ENCODE measurements at regions not wholly inside any gene's neighbourhood (a gene's known extent, or its start where the extent isn't known, plus 50 kb on each side); places are given as distances from the start of the nearest gene placed in this dataset.
A peak's percentile ranks its signal among the peaks of the same experiment; 100 is the strongest.

DNA sequence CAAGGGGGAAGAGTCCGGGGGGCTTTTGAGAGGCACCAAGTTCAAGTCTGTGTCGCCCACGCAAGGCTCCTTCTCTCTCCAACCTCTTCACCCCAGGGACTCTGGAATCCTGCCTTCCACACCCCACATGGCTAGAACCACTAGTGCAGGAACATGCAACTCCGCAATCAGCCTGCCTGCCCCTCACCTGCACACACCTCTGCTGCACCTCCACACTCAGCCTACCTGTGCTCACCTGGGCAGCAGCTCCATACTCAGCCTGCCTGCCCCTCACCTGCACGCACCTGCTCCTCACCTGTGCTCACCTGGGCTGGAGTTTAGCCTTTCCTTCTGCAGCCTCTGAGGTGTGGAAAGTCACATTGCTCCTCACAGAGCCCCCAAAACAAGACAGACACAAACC is 277.4 kb downstream of the NDUFA10 start:
- intact Hi-C loops (cut with DNase I) = no loop called here
- DNase-seq = no peak

DNA sequence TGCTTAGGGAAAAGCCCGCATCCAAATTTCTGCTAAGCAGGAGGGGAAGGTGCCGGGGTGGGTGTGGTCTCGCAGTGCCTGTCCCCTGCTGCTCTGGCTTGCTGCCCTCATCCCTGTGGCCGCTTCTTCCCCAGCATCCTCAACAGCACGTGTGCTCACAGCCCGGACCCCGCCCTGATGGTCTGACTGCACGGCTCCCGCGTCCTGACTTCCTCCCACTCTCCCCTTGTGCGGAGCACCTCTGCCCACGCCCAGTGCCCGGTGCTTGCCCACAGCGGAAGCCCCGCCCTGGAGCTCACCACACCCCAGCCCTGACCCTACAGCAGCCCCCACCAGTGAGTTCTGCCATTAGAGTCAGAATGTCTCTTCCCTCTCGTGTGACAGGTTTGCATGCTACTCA is 277.9 kb downstream of the NDUFA10 start:
- intact Hi-C loops (cut with DNase I) = no loop called here
- no peak for DNase-seq

DNA sequence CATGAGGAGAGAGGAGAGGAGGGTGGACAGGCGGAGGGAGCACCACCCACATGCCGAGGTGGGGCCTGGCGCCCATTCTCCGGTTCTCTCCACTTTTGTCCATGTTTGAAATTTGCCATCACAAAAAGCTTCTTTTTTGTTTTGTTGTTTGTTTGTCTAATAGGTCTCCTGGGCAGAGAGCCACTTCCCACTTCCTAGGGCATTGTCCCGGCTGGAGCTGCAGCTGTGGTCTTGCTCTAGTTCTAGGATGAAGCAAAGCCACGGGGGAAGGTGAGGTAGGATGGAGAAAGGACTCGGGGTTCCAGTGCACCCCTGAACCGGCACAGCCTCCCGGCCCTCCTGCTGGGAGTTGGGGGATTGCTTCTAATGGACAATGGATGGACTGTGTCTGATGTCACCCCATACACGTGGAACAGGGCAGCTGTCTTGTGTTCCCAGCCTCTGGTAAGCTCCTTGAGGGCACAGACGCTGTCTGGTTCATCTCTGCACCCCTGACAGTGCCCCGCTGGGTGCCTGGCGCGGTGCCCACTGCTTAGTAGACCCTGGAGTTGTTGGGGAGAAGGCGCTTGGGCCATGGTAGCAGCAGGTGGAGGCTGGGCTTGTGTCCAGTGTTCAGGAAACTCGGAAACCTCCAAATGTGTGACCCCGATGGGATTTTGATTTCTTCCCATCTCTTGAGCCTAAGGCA is 278.4 kb downstream of the NDUFA10 start:
- intact Hi-C loops (cut with DNase I) = no loop called here
- DNase-seq = peak in 2 of 42 donors; percentile 14 to 34

DNA sequence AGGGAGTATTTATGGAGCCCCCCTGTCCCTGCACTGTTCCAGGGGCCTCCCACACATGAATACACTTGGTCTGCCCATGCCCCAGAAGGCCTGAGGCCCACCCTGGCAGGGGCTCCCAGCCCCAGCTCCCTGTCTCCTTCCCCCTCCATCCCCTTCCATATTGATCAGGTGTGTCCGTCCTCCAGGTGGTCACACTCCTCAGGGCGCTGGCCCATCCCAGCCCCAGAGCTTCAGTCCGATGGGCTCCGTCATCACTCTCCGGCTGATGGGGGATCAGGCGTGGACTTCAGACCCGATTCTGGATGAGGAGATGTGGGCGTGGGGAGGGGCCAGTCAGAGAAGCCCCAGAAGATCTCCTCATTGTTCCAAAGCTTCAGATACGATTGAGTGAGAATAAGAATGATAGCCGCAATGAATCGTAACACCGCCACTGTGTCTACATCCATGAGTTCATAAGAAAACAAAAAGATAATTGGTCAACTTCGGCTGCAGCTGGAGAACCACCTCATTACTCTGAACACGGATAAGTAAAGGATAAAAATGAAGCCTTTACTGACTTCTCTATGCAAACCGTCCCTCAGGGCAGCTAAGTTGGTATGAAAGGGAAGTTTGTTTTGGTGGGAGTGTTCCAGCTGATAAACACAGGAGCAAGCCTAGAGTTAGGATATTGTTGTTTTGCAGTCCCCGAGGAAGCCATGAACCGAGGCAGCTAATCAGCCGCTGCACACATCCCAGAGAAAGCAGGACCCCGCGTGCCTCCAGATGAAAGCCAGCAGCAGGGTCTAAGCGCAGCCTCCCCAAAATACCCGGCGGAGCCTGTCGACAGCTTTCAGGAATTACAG is 279.5 kb downstream of the NDUFA10 start:
- DNase-seq = no peak
- intact Hi-C loops (cut with DNase I) = no loop called here

DNA sequence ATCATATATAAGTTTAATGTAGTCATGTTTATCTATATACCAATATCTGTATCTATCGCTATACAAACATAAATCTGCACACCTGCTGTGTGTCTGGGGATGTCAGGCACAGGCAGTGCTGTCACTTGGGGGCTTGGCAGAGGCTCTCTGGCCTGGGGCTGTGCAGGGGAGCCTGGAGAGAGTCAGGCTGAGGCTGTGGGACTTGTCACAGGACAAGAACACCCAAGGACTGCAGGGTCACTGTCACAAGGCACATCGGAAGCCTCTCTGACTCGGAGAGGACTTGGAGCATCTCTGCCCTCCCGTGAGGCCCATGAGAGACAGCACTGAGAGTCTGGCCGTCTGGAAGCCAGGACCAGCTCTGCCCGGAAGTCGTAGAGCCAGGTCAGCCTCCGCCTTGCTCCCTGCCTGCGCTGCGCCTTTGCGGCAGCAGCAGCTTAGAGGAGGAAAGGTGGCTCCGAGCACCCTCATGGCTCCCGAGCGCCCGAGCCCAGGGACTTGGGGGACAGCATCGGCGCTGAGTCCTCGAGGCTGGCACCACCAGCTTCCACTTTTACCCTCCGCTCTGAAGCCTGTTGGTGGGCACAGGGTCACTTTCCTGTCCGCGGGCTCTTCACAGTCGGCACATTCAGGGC is 280.3 kb downstream of the NDUFA10 start:
- intact Hi-C loops (cut with DNase I) = no loop called here

DNA sequence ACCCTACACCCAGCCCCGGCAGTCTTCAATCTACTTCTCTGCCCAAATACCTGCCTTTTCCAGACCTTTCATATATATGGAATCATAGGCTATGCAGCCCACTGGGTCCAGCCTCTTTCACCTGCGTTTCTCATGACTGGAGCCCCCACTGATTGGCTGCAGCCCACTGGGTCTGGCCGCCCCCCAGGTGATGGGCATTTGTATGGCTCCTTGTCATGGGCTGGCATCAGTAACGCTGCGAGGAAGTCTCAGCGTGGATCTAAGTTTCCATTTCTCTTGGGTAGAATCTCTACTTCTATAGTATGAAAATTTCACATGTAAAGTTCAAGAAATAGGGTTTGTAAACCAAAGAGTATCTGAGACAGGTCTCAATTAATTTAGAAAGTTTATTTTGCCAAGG is 281.9 kb downstream of the NDUFA10 start:
- DNase-seq = no peak
- intact Hi-C loops (cut with DNase I) = no loop called here

More for the DNA sequence above, 280.3 kb downstream of the NDUFA10 start:
- no peak for DNase-seq

DNA sequence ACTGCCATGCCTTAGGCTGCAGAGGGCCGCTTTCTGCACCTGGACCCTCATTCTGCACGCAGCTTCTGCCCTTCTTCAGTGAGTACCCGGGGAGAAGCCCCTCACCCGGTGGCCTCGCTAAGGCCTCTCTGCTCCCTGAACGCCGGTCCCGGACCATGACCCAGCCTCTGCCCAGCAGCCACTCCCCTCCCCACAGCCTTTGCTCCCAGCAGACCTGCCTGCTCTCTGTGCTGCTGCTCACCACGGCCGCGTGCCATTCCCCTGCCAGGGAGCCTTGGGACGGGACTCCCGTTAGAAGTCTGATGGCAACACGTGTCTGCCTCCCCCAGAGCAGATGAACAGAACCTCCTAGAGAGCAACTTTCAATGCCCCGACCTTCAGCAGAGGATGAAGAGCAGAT is 282.8 kb downstream of the NDUFA10 start:
- DNase-seq = no peak
- intact Hi-C loops (cut with DNase I) = no loop called here

DNA sequence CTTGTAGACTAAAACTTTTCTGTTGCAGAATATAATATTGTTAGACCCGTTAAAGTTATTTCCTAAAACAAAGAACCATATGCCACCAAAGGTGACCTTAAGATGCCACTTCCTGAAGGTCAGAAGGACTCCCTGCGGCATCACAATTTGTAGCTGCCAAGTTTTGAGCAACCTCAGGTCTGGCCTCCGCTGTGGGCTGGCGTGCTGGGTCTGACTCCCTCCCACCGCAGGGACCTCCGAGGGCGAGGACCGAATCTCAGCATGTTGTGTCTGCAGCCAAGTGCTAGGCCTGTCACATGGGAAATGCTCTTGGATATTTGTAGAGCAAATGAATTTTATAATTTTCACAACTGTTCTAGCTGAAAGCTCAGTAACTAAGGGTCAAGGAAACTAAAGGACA is 285.9 kb downstream of the NDUFA10 start:
- DNase-seq = no peak
- intact Hi-C loops (cut with DNase I) = no loop called here

DNA sequence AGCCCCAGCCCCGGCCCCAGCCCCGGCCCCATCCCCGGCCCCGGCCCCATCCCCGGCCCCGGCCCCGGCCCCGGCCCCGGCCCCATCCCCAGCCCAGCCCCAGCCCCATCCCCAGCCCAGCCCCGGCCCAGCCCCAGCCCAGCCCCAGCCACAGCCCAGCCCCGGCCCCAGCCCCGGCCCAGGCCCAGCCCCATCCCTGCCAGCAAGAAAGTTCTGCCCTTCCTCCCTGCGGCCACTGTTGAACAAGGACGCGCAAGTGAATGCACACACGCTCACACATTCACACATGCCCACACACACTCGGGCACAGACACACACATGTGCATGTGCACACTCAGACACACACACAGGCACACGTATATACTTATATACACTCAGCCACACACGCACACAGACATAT is 287.0 kb downstream of the NDUFA10 start:
- no peak for DNase-seq
- intact Hi-C loops (cut with DNase I) = no loop called here

DNA sequence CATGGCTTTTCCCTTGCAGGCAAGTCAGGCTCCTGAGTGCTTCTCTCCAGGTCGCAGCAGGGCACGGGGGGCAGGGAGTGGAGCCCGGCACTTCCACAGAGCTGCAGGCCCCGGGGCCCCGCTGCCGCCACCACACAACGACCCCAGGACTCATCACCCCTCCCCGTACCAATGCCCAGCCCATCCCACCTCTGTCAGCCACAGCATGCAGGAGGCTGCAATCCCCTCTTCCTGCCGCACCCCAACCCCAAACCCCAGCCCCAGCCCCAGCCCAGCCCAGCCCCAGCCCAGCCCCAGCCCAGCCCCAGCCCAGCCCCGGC is 288.0 kb downstream of the NDUFA10 start:
- DNase-seq = no peak
- intact Hi-C loops (cut with DNase I) = no loop called here

DNA sequence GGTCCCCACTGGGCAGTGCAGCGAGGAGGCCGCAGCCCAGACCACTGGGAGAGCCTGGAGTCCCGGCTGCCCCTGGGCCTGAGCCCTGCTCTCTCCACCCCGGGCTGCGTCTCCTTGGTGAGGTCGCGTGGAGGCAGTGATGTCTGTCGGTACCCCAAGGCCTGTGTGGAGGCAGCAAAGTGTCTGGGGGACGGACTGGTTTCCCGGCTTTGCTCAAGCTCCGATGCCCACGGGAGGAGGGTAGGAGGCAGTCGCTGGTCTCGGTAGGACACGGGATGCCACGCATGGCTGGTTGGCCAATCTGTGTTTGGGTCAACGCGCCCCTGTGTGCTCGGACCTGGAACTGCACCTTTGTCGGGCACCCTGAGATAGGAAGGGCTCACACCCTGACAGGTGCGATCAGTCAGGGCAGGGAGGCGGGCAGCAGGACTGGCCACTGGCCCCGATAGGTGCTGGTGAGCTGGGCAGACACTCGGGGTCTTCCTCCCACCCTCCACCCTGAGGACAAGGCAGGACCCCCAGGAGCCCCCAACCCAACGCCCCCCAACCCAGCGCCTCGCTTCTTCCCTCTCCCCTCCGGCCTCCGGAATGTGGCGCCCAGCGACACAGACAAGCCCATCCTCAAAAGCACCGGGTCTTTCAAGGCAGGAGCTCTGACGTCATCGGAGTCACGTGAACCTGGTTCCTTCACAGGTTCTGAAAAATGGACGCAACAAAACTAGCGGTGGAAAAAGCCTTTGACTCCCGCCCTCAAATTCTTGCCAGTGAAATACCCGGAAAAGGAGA is 288.6 kb downstream of the NDUFA10 start:
- DNase-seq = no peak
- intact Hi-C loops (cut with DNase I) = no loop called here

DNA sequence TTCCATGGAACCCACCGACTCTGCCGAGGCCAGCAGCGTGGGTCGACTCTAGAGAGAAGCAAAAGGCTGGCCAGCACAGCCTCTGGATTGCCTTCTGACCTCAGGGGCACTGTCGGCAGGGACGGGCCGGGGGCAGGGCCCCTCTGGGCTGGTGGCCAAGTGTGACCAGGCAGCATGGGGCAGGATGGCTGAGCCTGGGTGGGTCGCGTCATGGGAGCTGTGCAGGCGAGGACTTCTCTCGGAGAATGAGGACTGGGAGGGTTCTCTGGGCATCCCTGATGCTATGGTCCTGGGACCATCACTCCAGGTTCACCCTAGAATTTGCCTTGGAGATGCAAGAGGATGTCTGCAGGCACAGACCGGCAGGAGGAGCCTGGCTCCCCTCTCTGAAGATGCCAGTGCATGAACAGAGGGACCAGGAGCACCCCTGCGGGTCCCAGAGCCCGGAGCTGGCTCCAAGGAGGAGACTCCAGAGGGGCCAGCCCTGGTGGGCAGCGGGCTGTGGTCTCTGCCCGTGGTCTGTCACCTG is 289.2 kb downstream of the NDUFA10 start:
- intact Hi-C loops (cut with DNase I) = no loop called here
- peak in 1 of 42 donors; percentile 28 for DNase-seq

DNA sequence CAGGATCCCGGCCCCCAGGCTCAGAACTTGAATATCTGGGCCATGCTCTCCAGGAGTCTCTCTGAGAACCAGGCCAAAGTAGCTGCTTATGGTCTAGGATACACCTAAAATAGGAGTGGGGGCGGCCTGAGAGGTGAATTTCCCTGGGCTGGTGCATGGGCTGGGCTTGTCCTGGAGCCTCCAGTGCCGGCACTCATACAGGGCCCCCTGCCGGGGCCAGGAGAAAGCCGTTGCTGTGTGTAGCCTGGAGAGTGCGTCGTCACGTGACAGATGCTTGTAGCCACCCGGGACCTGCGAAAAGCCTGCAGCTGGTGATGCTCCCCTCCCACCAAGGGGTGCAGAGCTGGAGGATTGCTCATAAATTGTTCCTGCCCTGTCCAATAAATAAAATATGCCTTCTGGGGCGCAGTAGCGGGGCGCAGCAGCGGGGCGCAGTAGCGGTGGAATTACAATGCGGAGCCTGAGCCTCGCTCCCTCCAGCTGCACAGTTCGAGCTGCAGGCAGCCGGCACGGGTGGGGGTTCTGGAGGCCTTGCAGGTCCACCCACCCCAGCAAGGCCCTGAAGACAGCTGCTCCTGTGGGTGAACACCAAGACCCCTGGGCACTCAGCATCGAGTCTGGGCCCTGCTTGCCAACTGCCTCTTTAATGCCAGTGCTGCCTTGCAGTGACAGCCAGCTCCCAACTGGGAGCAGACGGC is 289.9 kb downstream of the NDUFA10 start:
- intact Hi-C loops (cut with DNase I) = no loop called here
- peak in 37 of 42 donors; percentile 57 to 90 (median 78) for DNase-seq

DNA sequence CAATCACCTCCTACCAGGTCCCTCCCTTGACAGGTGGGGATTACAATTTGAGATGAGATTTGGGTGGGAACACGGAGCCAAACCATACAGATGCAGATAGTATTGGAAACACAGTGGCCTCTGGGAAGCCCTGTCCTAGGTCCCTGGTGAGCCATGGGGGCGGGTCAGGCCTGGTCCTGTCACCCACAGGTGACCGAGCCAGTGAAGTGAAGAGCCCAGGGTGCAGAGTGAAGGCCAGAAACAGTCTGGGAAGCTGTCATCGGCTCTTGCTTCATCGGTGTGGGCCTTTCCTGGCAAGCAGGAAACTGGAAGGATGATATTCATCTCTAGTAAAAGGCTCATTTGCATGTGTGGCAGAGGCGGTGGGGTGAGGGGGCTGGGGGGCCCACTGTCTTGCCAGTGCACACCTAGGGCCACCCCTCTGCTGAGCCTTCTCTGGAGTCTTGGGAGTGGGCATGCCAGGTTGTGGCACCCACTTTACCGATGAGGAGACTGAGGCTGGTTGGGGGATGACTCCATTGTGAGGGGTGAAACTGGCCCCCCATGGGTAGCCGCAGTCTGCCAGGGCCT is 290.6 kb downstream of the NDUFA10 start:
- intact Hi-C loops (cut with DNase I) = no loop called here
- peak in 1 of 42 donors; percentile 7 for DNase-seq

DNA sequence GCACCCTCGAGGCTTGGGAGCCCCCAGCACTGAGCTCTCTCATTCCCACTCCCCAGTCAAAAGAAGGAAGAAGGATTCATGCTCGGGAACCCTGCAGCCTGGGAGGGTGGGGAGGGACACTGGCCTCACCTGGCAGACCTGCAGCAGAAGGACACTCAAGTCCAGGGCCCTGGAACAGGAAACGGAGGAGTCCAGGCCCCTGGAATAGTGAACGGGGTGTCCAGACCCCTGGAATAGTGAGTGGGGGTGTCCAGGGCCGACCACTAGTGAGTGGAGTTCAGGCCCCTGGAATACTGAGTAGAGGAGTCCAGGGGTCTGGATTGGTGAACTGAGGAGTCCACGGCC is 292.5 kb downstream of the NDUFA10 start:
- DNase-seq = peak in 5 of 42 donors; percentile 2 to 22 (median 4)
- intact Hi-C loops (cut with DNase I) = no loop called here

DNA sequence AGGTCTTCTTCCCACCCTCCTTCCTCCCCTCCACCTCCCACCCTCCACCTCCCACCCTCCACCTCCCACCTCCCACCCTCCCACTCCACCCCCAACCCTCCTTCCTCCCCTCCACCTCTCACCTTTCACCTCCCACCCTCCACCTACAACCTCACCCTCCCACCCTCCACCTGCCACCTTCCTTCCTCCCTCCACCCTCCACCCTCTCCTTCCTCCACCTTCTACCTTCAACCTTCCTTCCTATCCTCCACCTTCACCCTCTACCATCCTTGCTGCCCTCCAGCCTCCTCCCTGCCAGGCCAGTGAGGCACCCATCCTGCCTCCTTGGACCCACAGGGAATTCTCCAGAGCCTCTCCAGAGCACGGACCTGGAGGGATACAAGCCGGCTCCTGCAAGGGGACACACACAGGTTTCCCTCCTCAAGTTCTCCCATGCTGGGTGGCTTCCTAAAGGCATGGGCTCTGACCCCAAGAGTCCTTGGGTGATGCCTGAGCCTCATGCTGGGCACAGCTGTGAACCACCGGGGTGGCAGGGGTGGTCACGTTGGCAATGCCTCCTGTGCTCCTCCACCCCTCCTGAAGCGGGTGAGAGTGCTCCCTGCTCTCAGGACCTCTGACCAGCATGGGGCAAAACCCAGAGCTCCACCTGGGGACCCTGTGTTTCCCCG is 293.0 kb downstream of the NDUFA10 start:
- DNase-seq = peak in 6 of 42 donors; percentile 1 to 25 (median 11)
- intact Hi-C loops (cut with DNase I) = no loop called here

DNA sequence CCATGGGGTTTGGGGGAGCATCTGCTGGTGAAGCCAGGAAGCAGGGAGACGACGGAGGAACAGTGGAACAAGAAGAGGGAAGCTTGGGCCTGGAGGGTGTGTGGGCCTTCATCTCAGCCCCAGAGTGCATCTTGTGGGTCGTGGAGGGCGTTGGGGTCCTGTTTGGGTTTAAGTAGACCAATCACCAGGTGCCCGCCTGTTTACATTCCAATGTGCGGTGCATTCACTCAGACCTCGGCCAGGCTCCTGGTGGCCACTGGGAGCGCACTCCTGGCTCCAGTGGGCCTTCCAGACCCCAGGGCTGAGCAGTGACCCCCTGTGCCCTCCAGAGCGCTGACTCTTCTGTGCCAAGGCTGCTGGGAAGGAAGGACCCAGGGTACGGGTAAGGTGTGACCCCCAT is 293.7 kb downstream of the NDUFA10 start:
- DNase-seq = peak in 7 of 42 donors; percentile 3 to 28 (median 22)
- intact Hi-C loops (cut with DNase I) = no loop called here

DNA sequence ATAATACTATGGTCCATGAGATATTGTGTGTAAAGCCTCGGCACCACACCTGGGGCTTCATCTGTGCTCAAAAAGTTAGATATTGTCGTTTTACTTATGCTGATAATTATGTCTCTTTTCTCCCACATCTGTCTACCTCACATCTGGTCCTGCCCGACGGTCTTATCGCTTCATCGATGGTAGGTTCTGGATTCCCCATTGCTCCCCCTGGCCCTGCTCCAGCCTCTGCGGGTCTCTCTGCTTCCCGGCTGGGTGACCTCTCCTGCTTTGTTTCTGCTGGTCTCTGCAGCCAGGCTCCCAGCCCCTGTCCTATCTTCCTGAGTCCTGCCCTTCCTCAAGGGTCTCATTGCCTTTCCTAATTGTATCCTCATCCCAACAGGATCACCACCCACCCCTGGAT is 294.2 kb downstream of the NDUFA10 start:
- peak in 6 of 42 donors; percentile 4 to 22 (median 11) for DNase-seq
- intact Hi-C loops (cut with DNase I) = no loop called here

Measured in head of caudate nucleus (tissue), 42 donors.